Memory B cell (primary cell): ENCODE measurements at regions not wholly inside any gene's neighbourhood (a gene's known extent, or its start where the extent isn't known, plus 50 kb on each side); places are given as distances from the start of the nearest gene placed in this dataset.

Source experiments
- ATAC-seq: fragments of 150-1000 bp; cut with Tn5 transposase; 2 replicates; pipeline ENCODE4 v1.10.0; 2021; ENCODE audit warnings: low read depth, mild to moderate bottlenecking, moderate library complexity
- DNase-seq, 2 donors: peaks; one replicate each; pipeline ENCODE4 v3.0.0; 2022; ENCODE audit warnings: low spot score in 2 of 2
- H3K27ac Mint-ChIP-seq: one replicate; pipeline ENCODE4 v1.8.0; 2022; ENCODE audit warnings: mild to moderate bottlenecking, moderate library complexity, mixed read lengths
- H3K27me3 Mint-ChIP-seq: one replicate; pipeline ENCODE4 v1.8.0; 2022; ENCODE audit warnings: mixed read lengths
- H3K36me3 Mint-ChIP-seq: one replicate; pipeline ENCODE4 v1.8.0; 2022; ENCODE audit warnings: mild to moderate bottlenecking, mixed read lengths
- H3K4me1 Mint-ChIP-seq: one replicate; pipeline ENCODE4 v1.8.0; 2022; ENCODE audit warnings: mixed read lengths
- H3K4me3 Mint-ChIP-seq: one replicate; pipeline ENCODE4 v1.8.0; 2022; ENCODE audit warnings: mild to moderate bottlenecking, moderate library complexity, mixed read lengths
- H3K9me3 Mint-ChIP-seq: one replicate; pipeline ENCODE4 v1.8.0; 2022; ENCODE audit warnings: mixed read lengths

- H3K4me1 Mint-ChIP-seq: peaks cover 4% of the 10 kb centered on the region
- H3K36me3 Mint-ChIP-seq: no peaks in the 10 kb centered on the region
- H3K27ac Mint-ChIP-seq: no peak overlapping the region
- H3K4me3 Mint-ChIP-seq: no peak overlapping the region
- peak; percentile 54 to 72 for DNase-seq
- peaks cover 2% of the 10 kb centered on the region for H3K27me3 Mint-ChIP-seq
- H3K9me3 Mint-ChIP-seq: no peaks in the 10 kb centered on the region
- ATAC-seq: peak; percentile 87
Measured at GRCh38 chr14:65824285-65824977, 411.9 kb downstream of the FUT8 start.

GRCh38 chr14:65824978-65825299 is 412.4 kb downstream of the FUT8 start:
- DNase-seq (no peak), ATAC-seq (no peak)
- H3K27ac Mint-ChIP-seq: no peak overlapping the region
- no peaks in the 10 kb centered on the region for H3K9me3 Mint-ChIP-seq
- H3K36me3 Mint-ChIP-seq: no peaks in the 10 kb centered on the region
- peaks cover 4% of the 10 kb centered on the region for H3K4me1 Mint-ChIP-seq
- peaks cover 2% of the 10 kb centered on the region for H3K27me3 Mint-ChIP-seq
- H3K4me3 Mint-ChIP-seq: no peak overlapping the region

- H3K36me3 Mint-ChIP-seq: peaks cover 2% of the 10 kb centered on the region
- no peak overlapping the region for H3K27ac Mint-ChIP-seq
- peaks cover 2% of the 10 kb centered on the region for H3K9me3 Mint-ChIP-seq
- no peak for DNase-seq
- peaks cover 2% of the 10 kb centered on the region for H3K27me3 Mint-ChIP-seq
- ATAC-seq: no peak
- peaks cover 4% of the 10 kb centered on the region for H3K4me1 Mint-ChIP-seq
- no peak overlapping the region for H3K4me3 Mint-ChIP-seq
Measured at GRCh38 chr14:65826946-65827345, 414.4 kb downstream of the FUT8 start.

- ATAC-seq (no peak), DNase-seq (no peak)
- Mint-ChIP-seq H3K27me3 (peaks cover 2% of the 10 kb centered on the region), H3K4me3 (no peak overlapping the region), H3K36me3 (peaks cover 2% of the 10 kb centered on the region), H3K4me1 (peaks cover 4% of the 10 kb centered on the region), H3K9me3 (peaks cover 2% of the 10 kb centered on the region), H3K27ac (no peak overlapping the region)
Measured at GRCh38 chr14:65827520-65827919, 415.0 kb downstream of the FUT8 start.

DNA sequence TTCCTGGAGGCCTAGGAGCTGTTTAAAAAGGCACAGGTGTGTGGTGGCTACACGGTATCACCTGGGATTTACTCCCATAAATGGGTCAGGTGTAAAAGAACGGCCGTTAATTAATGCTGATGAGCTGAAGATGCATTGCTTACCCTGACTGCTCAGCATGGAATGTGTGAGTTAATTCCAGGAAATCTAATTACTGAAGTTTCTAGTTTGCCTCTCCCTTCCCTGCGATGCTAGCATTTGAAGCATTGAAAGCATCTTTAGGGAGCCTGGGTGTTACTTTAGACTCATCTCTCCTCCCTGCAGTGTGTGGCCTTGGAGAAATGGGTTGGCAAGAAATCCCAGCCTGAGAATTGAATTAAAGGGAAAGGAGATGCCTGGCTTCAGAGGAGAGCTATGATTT is 415.9 kb downstream of the FUT8 start:
- Mint-ChIP-seq H3K9me3 (peaks cover 2% of the 10 kb centered on the region), H3K27ac (no peak overlapping the region), H3K4me3 (no peak overlapping the region), H3K27me3 (peaks cover 2% of the 10 kb centered on the region), H3K36me3 (peaks cover 2% of the 10 kb centered on the region), H3K4me1 (peaks cover 4% of the 10 kb centered on the region)
- DNase-seq: no peak
- ATAC-seq: no peak

DNA sequence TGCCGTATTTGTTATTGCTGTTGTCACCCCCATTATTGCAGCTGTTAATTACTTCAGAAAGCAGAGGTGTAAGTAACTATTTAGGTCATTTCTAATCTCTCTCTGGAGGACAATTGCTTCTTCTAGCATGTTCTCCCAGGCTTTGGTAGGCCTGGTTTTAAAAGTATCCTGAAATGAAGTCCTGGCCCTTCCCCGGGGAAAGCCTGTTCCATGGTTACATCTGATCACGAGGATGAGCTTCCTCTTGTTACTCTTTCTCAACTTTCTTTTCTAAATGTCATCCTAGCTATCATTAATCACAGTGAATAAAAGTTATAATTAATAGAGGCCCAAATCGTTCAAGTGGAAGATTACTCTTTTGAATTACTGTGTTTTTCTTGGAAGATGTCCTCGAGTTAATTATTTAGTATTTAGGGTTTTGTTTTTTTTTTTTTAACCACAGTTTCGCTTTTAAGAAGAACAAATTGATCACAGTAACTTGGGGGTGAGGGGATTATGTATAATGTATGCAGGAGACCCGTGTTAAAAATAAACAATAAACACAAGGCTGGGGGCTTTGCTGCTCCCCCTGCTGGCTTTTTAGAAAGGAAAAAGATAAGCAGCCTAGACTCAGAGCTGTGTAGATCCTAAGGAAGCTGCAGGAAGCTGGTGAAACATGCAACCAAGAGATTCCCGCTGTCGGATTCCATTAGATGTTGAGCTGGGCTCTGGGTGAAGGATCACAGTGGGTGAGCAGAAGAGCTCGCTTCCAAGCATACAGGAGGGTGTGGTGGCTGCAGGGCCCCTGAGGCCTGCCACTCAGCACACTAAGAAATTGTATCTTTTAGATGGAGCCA is 420.1 kb downstream of the FUT8 start:
- no peak for ATAC-seq
- no peak overlapping the region for H3K4me3 Mint-ChIP-seq
- H3K27me3 Mint-ChIP-seq: peaks cover 11% of the 10 kb centered on the region
- peaks cover 2% of the 10 kb centered on the region for H3K9me3 Mint-ChIP-seq
- no peaks in the 10 kb centered on the region for H3K4me1 Mint-ChIP-seq
- no peak overlapping the region for H3K27ac Mint-ChIP-seq
- peaks cover 2% of the 10 kb centered on the region for H3K36me3 Mint-ChIP-seq
- no peak for DNase-seq

DNA sequence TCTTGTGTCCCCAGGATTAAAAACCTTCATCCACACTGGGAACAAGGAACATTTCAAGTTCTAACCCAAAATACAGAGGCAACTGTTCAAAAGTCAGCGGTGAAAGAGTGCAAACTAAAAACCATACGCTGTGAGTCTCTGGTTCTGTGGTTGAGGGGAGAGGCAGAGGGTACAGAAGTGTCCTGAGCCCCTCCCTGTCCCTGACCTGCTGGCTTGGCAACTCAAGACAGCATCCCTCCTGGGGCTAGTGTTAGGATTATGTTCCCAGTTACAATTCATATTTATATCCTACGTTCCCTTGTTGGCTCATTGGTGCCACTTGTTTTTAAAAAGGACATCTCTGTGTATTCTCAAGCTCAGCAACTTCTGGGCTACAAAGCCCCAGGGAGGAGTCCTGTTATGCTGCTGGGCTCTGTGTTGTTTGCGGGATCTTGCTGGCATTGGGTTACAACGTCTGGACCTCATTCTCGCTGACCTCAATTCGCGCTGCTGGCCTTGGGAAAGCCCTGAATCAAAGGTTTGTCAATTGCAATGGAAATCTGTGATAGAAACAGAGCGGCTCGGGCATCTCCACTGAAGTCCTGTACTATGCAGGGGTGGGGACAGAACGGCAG is 420.8 kb downstream of the FUT8 start:
- H3K4me3 Mint-ChIP-seq: no peak overlapping the region
- H3K4me1 Mint-ChIP-seq: no peaks in the 10 kb centered on the region
- H3K9me3 Mint-ChIP-seq: peaks cover 2% of the 10 kb centered on the region
- H3K27me3 Mint-ChIP-seq: peaks cover 11% of the 10 kb centered on the region
- peaks cover 2% of the 10 kb centered on the region for H3K36me3 Mint-ChIP-seq
- DNase-seq: no peak
- no peak overlapping the region for H3K27ac Mint-ChIP-seq
- ATAC-seq: no peak

GRCh38 chr14:65834051-65834450 is 421.5 kb downstream of the FUT8 start:
- ATAC-seq: no peak
- peaks cover 13% of the 10 kb centered on the region for H3K27me3 Mint-ChIP-seq
- no peak overlapping the region for H3K27ac Mint-ChIP-seq
- peaks cover 2% of the 10 kb centered on the region for H3K36me3 Mint-ChIP-seq
- H3K9me3 Mint-ChIP-seq: peaks cover 2% of the 10 kb centered on the region
- no peak overlapping the region for H3K4me3 Mint-ChIP-seq
- DNase-seq: no peak
- H3K4me1 Mint-ChIP-seq: no peaks in the 10 kb centered on the region

GRCh38 chr14:65834812-65835211 is 422.3 kb downstream of the FUT8 start:
- Mint-ChIP-seq H3K4me1 (no peaks in the 10 kb centered on the region), H3K36me3 (peaks cover 2% of the 10 kb centered on the region), H3K4me3 (no peak overlapping the region), H3K27me3 (peaks cover 13% of the 10 kb centered on the region), H3K9me3 (peaks cover 2% of the 10 kb centered on the region), H3K27ac (no peak overlapping the region)
- no peak for ATAC-seq
- no peak for DNase-seq

DNA sequence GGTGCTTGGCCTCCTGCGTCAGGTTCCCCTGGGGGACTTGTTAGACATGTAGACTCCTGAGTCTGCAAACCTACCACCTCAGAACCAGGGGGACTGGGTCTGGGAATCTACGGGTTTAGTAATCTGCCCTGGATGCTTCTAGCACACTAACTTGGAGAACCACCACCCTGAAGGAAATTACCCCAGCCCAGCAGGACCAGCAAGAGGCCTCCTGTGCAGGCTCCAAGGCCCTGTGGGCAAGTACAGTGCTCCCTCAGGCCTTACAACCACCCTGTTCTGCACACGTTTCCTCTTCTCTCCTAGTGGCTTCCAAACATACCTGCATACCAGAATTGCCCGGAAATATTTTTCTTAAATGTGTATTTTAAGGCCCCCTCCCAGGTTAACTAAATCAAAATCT is 423.0 kb downstream of the FUT8 start:
- H3K36me3 Mint-ChIP-seq: no peaks in the 10 kb centered on the region
- no peak overlapping the region for H3K4me3 Mint-ChIP-seq
- no peaks in the 10 kb centered on the region for H3K9me3 Mint-ChIP-seq
- peaks cover 13% of the 10 kb centered on the region for H3K27me3 Mint-ChIP-seq
- ATAC-seq (no peak), DNase-seq (no peak)
- no peaks in the 10 kb centered on the region for H3K4me1 Mint-ChIP-seq
- H3K27ac Mint-ChIP-seq: no peak overlapping the region

- Mint-ChIP-seq H3K36me3 (no peaks in the 10 kb centered on the region), H3K4me1 (no peaks in the 10 kb centered on the region), H3K27ac (no peak overlapping the region), H3K9me3 (no peaks in the 10 kb centered on the region), H3K27me3 (peaks cover 17% of the 10 kb centered on the region), H3K4me3 (no peak overlapping the region)
- ATAC-seq (no peak), DNase-seq (no peak)
Measured at GRCh38 chr14:65838565-65838964, 426.0 kb downstream of the FUT8 start.

GRCh38 chr14:65840118-65840751 is 427.7 kb downstream of the FUT8 start:
- peaks cover 19% of the 10 kb centered on the region for H3K27me3 Mint-ChIP-seq
- no peaks in the 10 kb centered on the region for H3K4me1 Mint-ChIP-seq
- no peak overlapping the region for H3K27ac Mint-ChIP-seq
- no peak overlapping the region for H3K4me3 Mint-ChIP-seq
- ATAC-seq: no peak
- H3K36me3 Mint-ChIP-seq: no peaks in the 10 kb centered on the region
- DNase-seq: no peak
- H3K9me3 Mint-ChIP-seq: no peaks in the 10 kb centered on the region

- Mint-ChIP-seq H3K9me3 (no peaks in the 10 kb centered on the region), H3K4me1 (no peaks in the 10 kb centered on the region), H3K36me3 (no peaks in the 10 kb centered on the region), H3K27me3 (peaks cover 19% of the 10 kb centered on the region), H3K4me3 (no peak overlapping the region), H3K27ac (no peak overlapping the region)
- DNase-seq (no peak), ATAC-seq (no peak)
Measured at GRCh38 chr14:65840786-65841185, 428.3 kb downstream of the FUT8 start.

DNA sequence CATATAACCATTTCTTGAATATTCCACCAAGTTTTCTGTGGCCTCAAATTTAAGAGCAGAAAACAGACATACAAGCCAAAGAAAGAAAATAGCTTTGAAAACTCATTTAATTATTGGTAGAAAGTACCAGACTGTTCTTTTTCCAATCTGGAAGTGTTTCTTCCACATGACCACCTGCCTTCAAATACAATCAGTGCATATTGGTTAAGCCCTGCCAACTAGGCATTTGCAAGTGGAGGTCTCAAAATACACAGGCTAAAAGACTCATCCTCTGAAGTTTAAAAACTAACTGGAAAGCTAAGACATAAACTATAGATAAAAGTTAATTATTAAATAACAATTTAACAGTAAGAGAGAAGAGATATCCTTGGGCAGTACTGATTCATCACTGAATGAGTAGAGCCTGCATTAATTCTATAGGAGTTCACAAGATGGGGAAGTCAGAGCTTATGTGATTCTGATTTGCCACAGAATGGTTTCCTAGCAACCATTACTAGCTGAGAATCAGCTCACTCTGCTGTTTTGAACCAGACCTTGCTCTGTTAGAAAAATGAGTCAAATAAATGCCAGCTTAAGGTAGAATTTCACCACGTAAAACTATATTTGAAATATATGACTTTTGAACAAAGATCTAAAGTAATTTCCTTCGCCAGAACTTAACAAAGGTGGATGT is 433.8 kb downstream of the FUT8 start:
- Mint-ChIP-seq H3K27me3 (peaks cover 6% of the 10 kb centered on the region), H3K36me3 (no peaks in the 10 kb centered on the region), H3K4me1 (peaks cover 13% of the 10 kb centered on the region), H3K27ac (peak overlapping the region; percentile 32), H3K4me3 (no peak overlapping the region), H3K9me3 (no peaks in the 10 kb centered on the region)
- DNase-seq (no peak), ATAC-seq (peak; percentile 77)
